ENCODE measurements at regions not wholly inside any gene's neighbourhood (a gene's known extent, or its start where the extent isn't known, plus 50 kb on each side); places are given as distances from the start of the nearest gene placed in this dataset.

DNA sequence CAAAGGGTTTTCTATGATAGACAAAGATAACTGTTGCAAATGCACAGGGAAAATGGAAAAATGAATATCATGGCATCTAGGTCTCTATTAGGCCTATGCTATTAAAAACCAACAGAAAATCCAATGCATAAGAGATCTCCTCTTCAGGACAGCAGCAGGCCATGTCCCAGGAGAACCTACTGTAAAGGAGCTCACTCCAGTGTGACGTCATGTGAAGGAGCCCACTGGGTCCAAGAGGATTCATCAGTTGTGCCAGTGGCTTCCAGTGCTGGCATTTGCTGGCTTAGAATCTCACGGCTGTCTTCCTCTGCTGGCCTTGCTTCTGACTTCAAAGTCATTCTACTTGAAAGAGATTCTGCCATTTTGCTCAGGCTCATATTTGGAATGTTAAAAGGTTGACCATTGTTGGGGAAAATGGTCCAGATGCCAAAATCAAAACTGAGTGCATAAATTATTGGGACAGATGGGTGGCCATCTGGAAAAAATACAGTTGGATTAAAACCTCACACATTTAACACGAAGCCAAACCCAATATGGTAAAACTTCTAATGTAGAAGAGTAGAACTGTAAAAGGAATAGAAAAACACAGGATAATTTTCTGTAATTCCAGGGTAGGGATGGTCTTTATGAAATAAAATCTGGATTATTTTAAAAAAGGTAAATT lies 75.4 kb upstream of the ARID2 start:
- no peak overlapping the region for H3K27ac ChIP-seq
- TF ChIP-seq ZFX (IDR thresholded peaks at IDR 0.05): no peak
- TF ChIP-seq, protein P1, sequence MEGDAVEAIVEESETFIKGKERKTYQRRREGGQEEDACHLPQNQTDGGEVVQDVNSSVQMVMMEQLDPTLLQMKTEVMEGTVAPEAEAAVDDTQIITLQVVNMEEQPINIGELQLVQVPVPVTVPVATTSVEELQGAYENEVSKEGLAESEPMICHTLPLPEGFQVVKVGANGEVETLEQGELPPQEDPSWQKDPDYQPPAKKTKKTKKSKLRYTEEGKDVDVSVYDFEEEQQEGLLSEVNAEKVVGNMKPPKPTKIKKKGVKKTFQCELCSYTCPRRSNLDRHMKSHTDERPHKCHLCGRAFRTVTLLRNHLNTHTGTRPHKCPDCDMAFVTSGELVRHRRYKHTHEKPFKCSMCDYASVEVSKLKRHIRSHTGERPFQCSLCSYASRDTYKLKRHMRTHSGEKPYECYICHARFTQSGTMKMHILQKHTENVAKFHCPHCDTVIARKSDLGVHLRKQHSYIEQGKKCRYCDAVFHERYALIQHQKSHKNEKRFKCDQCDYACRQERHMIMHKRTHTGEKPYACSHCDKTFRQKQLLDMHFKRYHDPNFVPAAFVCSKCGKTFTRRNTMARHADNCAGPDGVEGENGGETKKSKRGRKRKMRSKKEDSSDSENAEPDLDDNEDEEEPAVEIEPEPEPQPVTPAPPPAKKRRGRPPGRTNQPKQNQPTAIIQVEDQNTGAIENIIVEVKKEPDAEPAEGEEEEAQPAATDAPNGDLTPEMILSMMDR (conservative IDR thresholded peaks at IDR 0.05): no peak

DNA sequence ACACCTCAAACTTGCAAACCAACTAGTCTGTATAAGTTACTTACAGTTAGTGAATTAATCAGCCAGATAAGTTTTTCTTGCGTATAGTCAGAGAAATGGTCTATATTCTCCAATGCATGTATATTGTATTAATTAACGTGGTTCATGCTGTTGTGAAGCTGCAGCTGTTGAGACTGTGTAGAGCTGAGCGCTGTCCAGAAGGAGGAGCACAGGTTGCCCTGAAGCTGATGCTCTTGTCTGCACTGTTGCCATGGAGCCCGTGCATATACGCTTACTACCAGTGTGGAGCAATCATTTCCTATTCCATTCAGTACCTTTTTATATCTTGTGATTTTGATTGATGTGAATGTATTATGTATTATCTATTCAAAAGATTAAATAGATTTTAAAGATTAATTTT lies 74.3 kb upstream of the ARID2 start:
- TF ChIP-seq, protein P1 (conservative IDR thresholded peaks at IDR 0.05): peak; percentile 14
- no peak for TF ChIP-seq ZFX (IDR thresholded peaks at IDR 0.05)
- no peak overlapping the region for H3K27ac ChIP-seq

DNA sequence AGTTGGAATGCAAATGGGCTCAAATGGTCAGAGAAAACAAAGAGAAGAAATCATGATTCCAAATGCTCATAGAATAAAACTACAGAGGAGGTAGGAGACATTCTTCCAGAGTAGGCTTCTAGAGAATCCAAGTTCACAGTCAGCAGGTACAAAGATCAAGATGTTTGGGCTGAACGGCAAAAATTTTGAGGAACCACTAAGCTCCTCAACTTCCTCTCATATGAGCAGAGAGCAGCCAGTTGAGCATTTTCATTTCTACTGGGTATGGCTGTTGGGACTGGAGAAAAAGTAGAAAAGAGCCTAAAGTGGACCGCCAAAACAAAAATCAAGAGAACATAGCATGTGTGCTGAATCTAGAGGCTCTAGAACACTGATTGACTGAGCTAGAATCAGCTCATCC lies 73.8 kb upstream of the ARID2 start:
- TF ChIP-seq, protein P1 (conservative IDR thresholded peaks at IDR 0.05): no peak; the same call in 1 of the 2 replicates
- TF ChIP-seq ZFX (IDR thresholded peaks at IDR 0.05): no peak
- H3K27ac ChIP-seq: no peak overlapping the region

DNA sequence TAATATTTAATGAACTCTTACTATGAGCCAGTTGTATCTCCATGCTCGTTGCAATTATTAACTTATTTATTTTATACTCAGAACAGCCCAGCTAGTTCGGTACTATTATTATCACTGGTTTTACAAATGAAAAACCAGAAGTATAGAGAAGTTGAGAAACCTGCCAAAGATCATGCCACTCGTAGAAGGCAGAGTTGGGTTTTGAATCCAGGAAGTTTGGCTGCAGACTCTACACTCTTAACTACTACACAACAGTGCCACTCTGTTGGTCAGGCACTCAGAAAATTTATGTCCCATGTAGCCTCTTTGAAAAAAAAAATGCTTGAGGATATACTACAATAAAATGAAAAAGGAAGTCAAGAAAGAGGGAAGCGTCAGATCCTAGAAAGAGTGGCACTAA lies 71.5 kb upstream of the ARID2 start:
- no peak for TF ChIP-seq ZFX (IDR thresholded peaks at IDR 0.05)
- TF ChIP-seq, protein P1 (conservative IDR thresholded peaks at IDR 0.05): no peak
- no peak overlapping the region for H3K27ac ChIP-seq

DNA sequence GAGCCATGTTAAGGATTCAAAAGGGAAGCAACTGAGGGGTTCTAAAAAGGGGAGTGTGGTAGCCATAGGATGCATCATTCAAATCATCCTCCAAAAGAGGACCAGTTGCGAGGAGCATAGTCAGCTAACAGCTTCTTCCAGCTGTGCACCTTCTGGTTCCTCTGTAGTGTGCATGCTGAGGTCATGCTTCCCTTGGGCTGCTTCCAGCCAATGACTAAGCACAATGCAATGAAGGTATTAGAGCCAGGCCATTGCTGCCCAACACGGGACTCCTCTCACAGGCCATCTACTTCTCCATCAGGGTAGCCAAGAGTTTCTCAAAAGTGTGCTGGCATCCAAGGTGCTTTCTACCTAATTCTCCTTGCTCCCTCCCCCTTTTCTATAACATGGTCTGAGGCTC lies 69.2 kb upstream of the ARID2 start:
- TF ChIP-seq, protein P1 (conservative IDR thresholded peaks at IDR 0.05): no peak
- no peak for TF ChIP-seq ZFX (IDR thresholded peaks at IDR 0.05)
- H3K27ac ChIP-seq: no peak overlapping the region

DNA sequence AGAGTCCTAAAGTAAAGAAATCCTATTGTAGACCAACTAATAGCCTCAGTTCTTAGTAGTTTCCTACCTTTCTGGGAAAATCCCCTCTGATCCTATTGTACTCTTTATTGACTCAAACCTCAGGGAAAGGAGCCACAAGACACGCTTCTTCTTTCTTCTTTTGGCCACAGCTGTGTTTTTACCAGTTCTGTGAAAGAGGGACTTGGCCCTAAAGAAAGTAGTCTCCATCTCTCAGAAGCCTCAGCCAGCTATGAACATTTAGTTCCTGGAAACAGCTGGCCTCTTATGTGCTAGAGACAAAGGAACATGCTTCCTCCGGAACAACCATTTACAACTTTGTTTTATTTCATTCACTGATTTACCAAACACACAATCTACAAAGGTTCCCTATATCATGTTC lies 66.1 kb upstream of the ARID2 start:
- H3K27ac ChIP-seq: no peak overlapping the region
- TF ChIP-seq, protein P1 (conservative IDR thresholded peaks at IDR 0.05): no peak
- no peak for TF ChIP-seq ZFX (IDR thresholded peaks at IDR 0.05)

DNA sequence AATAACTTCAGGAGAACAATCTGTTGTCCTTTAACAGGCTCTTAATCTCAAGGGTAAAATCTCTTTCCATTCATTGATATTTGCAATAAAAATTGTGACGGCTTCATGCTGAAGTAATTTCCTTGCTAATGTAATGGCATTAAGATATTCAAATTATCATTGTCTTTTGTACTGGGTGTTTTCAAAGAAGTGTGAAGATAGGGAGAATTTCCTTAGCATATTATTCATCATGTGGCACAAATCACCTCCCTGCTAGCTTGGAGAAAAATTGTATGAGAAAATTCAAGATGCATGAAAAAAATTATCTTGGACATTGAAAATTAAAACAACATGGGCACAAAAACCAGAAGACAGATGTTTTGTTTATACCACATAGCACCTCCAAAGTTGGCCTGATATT lies 63.6 kb upstream of the ARID2 start:
- TF ChIP-seq ZFX (IDR thresholded peaks at IDR 0.05): no peak
- TF ChIP-seq, protein P1 (conservative IDR thresholded peaks at IDR 0.05): no peak
- no peak overlapping the region for H3K27ac ChIP-seq
